Adipocyte (in vitro differentiated cells): ENCODE measurements at regions not wholly inside any gene's neighbourhood (a gene's known extent, or its start where the extent isn't known, plus 50 kb on each side); places are given as distances from the start of the nearest gene placed in this dataset.

Experiments used
- DNase-seq: peaks from one replicate; pipeline ENCODE4 v3.0.0-alpha.2; 2015; ENCODE audit warnings: low read depth
- H3K27me3 ChIP-seq: replicated peaks from 2 replicates; pipeline ENCODE4 v1.7.0; 2013; ENCODE audit warnings: mild to moderate bottlenecking, low read length, moderate library complexity; ENCODE audit not compliant: control insufficient read depth, insufficient read depth
- H3K36me3 ChIP-seq: 2 replicates; pipeline ENCODE4 v1.7.0; 2013; ENCODE audit warnings: low read length, mild to moderate bottlenecking, moderate library complexity; ENCODE audit not compliant: control insufficient read depth, insufficient read depth, severe bottlenecking
- H3K4me1 ChIP-seq: 2 replicates; pipeline ENCODE4 v1.7.0; 2013; ENCODE audit warnings: mild to moderate bottlenecking, low read length, moderate library complexity; ENCODE audit not compliant: control insufficient read depth, insufficient read depth
- H3K4me3 ChIP-seq: 2 replicates; pipeline ENCODE4 v1.7.0; 2013; ENCODE audit warnings: mild to moderate bottlenecking, low read length, moderate library complexity
- H3K9ac ChIP-seq: 2 replicates; pipeline ENCODE4 v1.7.0; 2013; ENCODE audit warnings: mild to moderate bottlenecking, low read length, moderate library complexity
- H3K9me3 ChIP-seq: 2 replicates; pipeline ENCODE4 v1.7.0; 2013; ENCODE audit warnings: mild to moderate bottlenecking, low read length, moderate library complexity; ENCODE audit not compliant: control insufficient read depth

DNA sequence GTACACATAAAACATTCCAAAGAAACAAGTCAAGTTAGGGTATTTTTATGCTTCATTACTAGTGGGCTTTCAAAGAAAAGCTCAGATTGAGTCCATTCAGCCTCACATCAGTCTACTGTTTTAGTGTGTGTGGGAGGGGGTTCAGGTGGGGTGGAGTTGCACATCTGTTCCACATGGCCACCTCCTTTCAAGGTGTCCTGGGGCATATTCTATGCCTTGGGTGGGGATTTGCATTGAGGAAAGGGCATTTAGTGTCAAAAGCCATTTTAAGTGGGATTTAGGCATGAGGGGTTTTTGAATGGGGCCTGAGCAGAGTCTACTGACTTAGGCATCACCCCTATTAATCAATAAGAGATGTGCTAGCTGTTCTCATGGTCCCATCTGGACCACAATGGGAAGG is 983.1 kb downstream of the TLE4 start:
- no peak for DNase-seq
- Histone ChIP-seq H3K9me3 (no peaks in the 10 kb centered on the region), H3K27me3 (no peaks in the 10 kb centered on the region), H3K36me3 (no peaks in the 10 kb centered on the region), H3K4me3 (no peak overlapping the region), H3K9ac (no peak overlapping the region), H3K4me1 (no peaks in the 10 kb centered on the region)

DNA sequence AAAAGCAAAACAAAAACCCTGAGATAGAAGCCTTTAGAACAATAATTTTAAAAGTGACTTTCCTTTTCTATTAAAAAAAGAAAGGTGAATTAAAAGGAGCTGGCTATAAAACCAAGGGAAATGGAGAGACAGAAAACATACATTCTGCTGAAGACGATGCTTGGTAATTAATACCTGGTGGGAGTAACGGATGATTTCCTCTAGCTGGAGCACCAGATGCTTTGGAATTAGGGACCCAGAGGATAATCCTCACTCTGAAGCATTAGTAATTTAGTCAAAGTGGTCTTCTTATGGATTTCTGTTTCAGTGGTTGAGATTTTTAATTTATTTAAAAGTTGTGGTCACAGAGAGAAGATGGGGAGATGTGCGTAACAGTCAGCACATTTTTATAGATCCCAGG is 982.5 kb downstream of the TLE4 start:
- H3K27me3 ChIP-seq, result no peaks in the 10 kb centered on the region
- no peak overlapping the region for H3K9ac ChIP-seq
- no peaks in the 10 kb centered on the region for H3K36me3 ChIP-seq
- no peak overlapping the region for H3K4me3 ChIP-seq
- no peaks in the 10 kb centered on the region for H3K9me3 ChIP-seq
- H3K4me1 ChIP-seq, result no peaks in the 10 kb centered on the region
- DNase-seq, result no peak

DNA sequence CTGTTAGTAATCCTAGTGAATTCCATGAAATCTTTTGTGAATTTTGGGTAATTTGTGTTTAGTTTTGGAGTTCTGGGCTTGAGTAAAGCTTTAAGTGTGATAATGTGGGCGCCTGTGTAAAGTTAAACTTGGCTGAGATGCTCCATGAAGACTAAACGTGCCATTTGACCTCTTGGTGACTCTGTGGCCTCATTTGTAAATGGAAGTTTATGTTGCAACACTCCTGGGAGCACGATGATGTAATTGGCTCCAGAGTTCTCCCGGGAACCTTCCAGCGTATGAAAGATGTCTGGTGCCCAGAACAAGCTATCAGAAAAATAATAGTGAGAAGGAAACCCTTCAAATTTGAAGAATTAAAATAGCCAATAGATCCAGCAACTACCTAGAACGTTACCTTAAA is 981.2 kb downstream of the TLE4 start:
- Histone ChIP-seq H3K27me3 (no peaks in the 10 kb centered on the region), H3K36me3 (no peaks in the 10 kb centered on the region), H3K9me3 (no peaks in the 10 kb centered on the region), H3K9ac (no peak overlapping the region), H3K4me1 (no peaks in the 10 kb centered on the region), H3K4me3 (no peak overlapping the region)
- peak; percentile 69 for DNase-seq

DNA sequence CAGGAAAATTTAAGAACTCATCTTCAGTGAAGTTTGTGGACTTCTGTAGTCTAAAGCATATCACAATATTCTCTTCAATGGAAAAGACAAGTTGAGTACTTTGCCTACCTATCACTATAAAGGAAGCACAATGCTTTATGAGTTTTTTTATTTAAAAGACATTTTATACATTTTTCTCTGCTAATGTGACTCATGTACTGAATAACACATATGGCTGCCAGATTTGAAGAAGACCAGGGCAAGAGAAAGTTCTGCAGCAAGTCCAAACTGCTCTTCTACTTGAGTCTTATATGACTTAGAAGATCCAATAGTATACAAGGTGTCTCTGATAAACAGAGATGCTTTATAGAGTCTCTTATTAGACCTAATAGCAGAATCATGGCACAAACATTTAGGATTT is 978.4 kb downstream of the TLE4 start:
- no peaks in the 10 kb centered on the region for H3K36me3 ChIP-seq
- H3K9me3 ChIP-seq, result no peaks in the 10 kb centered on the region
- H3K4me3 ChIP-seq, result no peak overlapping the region
- peak; percentile 25 for DNase-seq
- H3K27me3 ChIP-seq, result no peaks in the 10 kb centered on the region
- H3K4me1 ChIP-seq, result no peaks in the 10 kb centered on the region
- no peak overlapping the region for H3K9ac ChIP-seq

DNA sequence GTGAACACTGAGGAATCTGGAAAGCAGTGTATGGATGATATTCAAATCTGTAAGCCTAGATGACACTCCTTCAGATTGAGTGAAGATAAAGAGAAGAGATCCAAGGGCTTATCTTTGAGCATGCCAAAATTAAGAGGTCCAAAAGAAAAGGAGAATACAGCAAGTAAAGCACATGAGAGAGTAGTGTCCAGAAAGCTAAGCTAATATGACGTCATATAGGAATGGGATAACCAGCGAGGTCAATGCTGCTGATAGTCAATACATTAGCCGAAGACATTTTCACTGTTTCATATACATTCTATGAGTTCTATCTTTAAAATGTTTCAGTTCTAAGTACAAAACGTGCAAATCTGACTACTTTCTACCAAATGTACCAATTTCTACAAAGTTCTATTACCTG is 975.8 kb downstream of the TLE4 start:
- H3K4me1 ChIP-seq, result no peaks in the 10 kb centered on the region
- peaks cover 6% of the 10 kb centered on the region for H3K9me3 ChIP-seq

DNA sequence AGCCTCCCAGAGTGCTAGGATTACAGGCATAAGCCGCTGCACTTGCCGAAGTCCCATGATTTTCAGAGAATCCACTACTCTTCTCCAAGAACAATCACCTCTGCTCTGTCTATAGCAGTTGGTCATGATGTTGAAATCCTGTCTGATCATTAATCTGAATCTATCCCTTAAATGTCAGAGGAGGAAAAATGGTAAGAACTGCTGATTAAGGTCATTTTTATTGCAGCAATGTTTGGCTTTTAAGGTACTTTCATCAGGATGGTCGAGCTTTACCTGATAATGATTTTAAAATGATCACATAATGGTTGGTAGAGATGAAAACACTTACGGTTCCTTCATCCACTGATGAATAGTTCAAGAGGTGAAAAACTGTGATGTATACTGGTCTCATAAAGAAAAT is 968.6 kb downstream of the TLE4 start:
- H3K9me3 ChIP-seq, result peaks cover 6% of the 10 kb centered on the region
- no peak overlapping the region for H3K4me3 ChIP-seq
- H3K36me3 ChIP-seq, result no peaks in the 10 kb centered on the region
- no peak for DNase-seq
- H3K4me1 ChIP-seq, result no peaks in the 10 kb centered on the region
- no peak overlapping the region for H3K9ac ChIP-seq
- H3K27me3 ChIP-seq, result no peaks in the 10 kb centered on the region

More for the DNA sequence above, 975.8 kb downstream of the TLE4 start:
- no peaks in the 10 kb centered on the region for H3K36me3 ChIP-seq
- DNase-seq, result no peak
- no peak overlapping the region for H3K9ac ChIP-seq
- H3K4me3 ChIP-seq, result no peak overlapping the region
- H3K27me3 ChIP-seq, result no peaks in the 10 kb centered on the region

DNA sequence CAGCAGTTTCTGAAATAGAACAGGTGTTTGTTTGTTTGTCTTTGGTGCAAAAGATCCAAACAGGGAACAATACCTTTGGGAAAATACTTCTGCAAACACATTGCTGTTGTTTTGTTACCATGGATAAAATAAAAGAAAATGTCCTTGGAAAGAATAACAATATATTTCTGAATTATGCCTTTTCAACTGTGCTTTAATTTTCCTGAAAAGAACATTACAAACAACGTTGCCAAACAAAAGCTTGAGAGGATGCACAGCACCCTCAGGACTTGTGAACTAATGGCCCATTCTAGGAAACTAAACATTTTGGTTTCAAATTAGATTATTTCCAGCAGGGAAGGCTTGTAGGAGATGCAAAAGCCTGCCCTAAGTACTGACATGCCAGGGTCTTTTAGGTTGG is 967.2 kb downstream of the TLE4 start:
- DNase-seq, result no peak
- Histone ChIP-seq H3K4me1 (no peaks in the 10 kb centered on the region), H3K9me3 (no peaks in the 10 kb centered on the region), H3K36me3 (no peaks in the 10 kb centered on the region), H3K27me3 (no peaks in the 10 kb centered on the region), H3K9ac (no peak overlapping the region), H3K4me3 (no peak overlapping the region)

DNA sequence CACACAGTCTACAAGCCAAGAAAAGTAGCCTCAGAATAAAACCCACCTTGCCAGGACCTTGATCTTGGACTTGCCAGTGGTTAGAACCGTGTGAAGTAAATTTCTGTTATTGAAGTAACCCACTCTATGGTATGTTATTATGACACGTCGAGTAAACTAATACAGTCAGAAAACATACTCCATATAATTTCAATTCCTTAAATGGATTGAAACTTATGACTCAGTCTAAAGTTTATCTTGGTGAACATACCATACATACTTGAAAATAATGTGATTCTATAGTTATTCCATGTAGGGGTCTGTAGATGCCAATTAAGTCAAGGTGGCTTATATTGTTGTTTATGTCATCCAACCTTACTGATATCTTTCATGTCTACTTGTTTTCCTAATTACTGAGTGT is 950.7 kb downstream of the TLE4 start:
- Histone ChIP-seq H3K9ac (no peak overlapping the region), H3K9me3 (peaks cover 4% of the 10 kb centered on the region), H3K4me1 (no peaks in the 10 kb centered on the region), H3K36me3 (no peaks in the 10 kb centered on the region), H3K4me3 (no peak overlapping the region), H3K27me3 (no peaks in the 10 kb centered on the region)
- DNase-seq, result no peak

DNA sequence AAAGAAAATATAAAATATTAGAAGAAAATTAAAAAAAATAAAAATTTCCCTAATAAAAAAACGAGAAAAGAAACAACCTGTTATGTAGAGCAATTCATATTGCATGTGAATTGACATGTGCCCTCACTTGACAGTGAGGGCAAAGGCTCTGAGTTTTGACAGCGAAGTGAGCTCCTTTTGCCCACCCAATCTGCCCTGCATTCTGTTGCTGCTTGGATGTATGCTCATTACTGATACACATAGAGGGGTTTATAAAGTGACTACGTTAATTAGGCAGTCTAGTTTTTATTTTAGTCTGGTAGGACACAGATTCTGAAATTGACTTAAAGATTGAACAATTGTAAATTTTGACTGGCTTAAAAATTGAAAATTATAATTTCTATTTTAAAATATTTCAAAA is 949.4 kb downstream of the TLE4 start:
- no peaks in the 10 kb centered on the region for H3K4me1 ChIP-seq
- H3K4me3 ChIP-seq, result no peak overlapping the region
- no peaks in the 10 kb centered on the region for H3K27me3 ChIP-seq
- H3K9ac ChIP-seq, result no peak overlapping the region
- H3K36me3 ChIP-seq, result no peaks in the 10 kb centered on the region
- no peaks in the 10 kb centered on the region for H3K9me3 ChIP-seq
- DNase-seq, result no peak

DNA sequence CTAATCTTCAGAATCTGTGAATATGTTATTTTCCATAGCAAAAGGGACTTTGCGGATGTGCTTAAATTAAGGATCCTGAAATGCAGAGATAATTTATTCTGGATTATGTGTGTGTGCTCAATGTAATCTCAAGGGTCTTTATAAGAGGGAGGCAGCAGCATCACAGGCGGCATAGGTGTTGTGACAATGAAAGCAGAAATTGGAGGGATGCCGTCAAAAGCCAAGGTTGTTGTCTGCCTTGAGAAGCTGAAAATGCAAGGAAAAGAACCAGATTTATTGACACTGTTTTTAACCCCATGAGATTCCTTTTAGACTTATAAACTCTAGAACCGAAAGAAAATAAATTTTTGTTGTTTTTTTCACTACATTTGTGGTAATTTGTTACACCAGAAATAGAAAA is 948.5 kb downstream of the TLE4 start:
- Histone ChIP-seq H3K27me3 (no peaks in the 10 kb centered on the region), H3K9ac (no peak overlapping the region), H3K9me3 (no peaks in the 10 kb centered on the region), H3K36me3 (no peaks in the 10 kb centered on the region), H3K4me3 (no peak overlapping the region), H3K4me1 (no peaks in the 10 kb centered on the region)
- no peak for DNase-seq

DNA sequence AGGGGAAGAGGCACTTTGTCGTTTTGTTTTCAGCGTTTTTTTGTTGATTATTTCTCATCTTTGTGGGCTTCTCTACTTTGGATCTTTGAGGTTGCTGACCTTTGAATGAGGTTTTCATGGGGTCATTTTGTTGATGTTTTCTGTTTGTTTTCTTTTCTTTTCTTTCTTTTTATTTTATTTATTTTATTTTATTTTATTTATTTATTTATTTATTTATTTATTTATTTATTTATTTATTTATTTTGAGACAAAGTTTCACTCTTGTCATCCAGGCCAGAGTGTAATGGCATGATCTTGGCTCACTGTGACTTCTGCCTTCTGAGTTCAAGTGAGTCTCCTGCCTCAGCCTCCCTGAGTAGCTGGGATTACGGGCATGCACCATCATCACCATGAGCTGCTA is 946.7 kb downstream of the TLE4 start:
- H3K36me3 ChIP-seq, result no peaks in the 10 kb centered on the region
- no peaks in the 10 kb centered on the region for H3K27me3 ChIP-seq
- H3K4me1 ChIP-seq, result no peaks in the 10 kb centered on the region
- H3K4me3 ChIP-seq, result no peak overlapping the region
- no peak overlapping the region for H3K9ac ChIP-seq
- H3K9me3 ChIP-seq, result no peaks in the 10 kb centered on the region
- DNase-seq, result no peak

DNA sequence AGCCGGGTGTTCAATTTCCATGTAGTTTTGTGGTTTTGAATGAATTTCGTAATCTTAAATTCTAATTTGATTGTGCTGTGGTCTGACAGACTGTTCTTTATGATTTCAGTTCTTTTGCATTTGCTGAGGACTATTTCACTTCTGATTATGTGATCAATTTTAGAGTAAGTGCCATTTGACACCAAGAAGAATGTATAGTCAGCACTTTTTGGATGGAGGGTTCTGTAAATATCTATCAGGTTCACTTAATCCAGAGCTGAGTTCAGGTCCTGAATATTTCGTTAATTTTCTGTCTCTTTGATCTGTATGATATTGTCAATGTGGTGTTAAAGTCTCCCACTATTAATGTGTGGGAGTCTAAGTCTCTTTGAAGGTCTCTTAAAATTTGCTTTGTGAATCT is 944.9 kb downstream of the TLE4 start:
- H3K9me3 ChIP-seq, result no peaks in the 10 kb centered on the region
- no peaks in the 10 kb centered on the region for H3K27me3 ChIP-seq
- no peaks in the 10 kb centered on the region for H3K36me3 ChIP-seq
- no peak overlapping the region for H3K4me3 ChIP-seq
- DNase-seq, result peak; percentile 49
- no peak overlapping the region for H3K9ac ChIP-seq
- H3K4me1 ChIP-seq, result no peaks in the 10 kb centered on the region
